Kasumi-1 (cell line): ENCODE measurements at regions not wholly inside any gene's neighbourhood (a gene's known extent, or its start where the extent isn't known, plus 50 kb on each side); places are given as distances from the start of the nearest gene placed in this dataset.

Source experiments
- DNase-seq, 2 experiments: peaks; one replicate each; lab custom pipeline; 2025; lab: John Stamatoyannopoulos, UW

DNA sequence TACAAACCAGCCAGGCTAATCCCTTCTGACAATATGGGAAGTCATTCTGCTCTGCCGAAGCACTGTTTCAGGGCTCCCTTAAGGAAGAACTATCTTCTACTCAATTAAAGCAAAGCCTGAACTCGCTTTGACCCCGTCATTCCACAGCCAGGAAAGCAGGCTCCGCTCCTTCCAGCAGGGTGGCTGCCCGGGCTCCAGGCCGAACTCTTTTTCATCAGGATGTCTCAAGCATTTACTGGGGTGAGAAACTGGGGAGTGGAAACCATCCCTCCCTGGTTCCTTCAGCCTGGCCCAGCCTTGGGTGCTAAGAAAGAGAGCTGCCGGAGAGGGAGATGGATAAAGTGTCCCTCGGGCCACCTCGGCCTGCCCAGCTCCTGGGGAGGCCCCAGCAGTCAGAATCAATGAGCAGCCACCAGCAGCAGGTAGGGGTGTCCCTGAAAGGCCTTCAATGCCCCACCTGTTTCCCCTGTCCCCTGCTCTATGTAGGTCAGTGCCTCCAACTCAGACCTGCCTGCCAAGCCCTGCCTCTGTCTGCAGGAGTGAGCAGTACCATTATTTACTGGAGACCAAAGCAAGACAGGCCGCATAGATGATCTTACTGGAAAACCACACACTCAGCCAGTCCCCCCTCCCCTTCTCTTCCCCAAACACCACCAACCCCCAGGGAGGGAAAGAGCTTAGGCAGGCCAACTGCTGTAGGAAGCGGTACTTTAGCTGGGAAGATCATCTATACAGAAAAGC lies 225.6 kb upstream of the TLE3 start:
- no peak for DNase-seq

- DNase-seq, result no peak
Measured at GRCh38 chr15:70322051-70322668, 224.4 kb upstream of the TLE3 start.

- no peak for DNase-seq
Measured at GRCh38 chr15:70321172-70321819, 223.6 kb upstream of the TLE3 start.

DNA sequence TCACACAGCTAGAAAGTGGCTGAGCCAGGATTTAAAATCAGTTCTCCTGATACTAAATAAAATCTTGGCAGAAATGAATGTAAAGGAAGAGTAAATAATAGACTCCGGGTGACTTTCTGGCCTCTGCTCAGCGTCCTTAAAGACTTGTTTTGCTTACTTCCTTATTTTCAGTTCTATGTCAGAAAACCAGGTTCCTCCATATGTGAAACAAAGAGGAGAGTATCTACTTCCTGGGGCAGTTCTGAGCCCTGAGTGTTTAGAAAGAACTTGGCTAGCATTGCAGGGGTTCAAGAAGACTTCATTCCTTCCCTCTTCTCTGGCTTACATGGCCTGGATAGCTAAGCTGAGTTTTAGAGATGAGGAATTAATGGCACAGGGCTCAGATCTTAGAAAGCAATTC lies 222.8 kb upstream of the TLE3 start:
- DNase-seq, result peak; percentile 54

DNA sequence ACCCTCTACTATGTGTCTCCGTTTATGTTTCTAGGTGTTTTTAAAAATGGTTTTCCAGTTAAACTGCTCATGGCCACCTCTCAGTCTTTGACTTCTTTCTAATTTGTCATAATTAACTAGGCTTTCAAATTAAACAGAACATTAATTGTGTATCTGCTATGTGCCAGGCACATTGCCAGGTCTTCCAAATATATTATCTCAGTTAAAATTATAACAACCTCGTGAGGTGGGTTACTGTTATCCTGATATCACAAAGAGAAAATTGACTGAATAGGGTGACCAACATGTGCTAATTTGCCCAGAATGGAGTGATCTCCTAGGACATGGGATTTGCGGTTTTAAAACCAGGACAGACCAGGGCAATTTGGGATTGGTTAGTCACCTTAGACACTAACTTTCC lies 222.4 kb upstream of the TLE3 start:
- DNase-seq, result no peak

GRCh38 chr15:70319466-70319865 lies 221.7 kb upstream of the TLE3 start:
- no peak for DNase-seq

DNA sequence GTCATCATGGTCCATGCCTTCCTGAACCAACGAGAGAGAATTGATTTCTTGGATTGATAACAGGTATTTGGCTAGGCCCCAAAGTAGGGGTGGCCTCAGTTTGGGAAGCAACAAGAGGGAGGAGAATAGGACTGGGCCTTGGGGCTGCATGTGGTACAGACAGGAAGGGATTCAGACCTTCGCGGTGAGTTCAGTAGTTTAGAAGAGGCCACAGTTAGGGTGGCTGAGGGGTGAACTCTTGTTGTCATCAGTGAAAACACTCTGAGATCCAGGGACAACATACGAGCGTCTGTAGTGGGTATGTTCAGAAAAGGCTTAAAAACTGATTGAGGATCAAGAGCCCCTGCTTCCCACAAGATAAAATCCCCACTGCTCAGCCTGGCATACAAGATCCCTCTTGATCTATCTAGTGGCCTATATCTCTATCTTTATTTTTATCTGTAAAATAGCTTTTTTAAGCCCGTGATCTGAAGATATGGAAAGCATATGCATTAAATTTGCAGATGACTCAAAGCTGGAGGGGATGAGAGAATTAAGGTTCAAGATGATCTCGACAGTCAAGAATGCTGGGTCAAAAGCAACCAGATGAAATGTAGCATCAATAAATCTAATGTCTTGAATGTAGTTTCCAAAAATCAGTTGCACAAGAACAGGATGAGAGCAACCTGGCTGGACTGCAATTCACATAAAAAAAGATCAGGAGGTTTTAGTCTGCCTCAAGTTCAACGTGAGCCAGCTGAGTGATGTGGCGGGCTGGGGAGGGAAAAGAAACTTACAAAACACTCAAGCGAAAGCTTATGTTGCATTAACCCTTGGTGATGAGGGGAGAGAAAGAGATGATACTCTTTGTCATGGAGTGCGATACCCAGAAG lies 221.1 kb upstream of the TLE3 start:
- no peak for DNase-seq

- no peak for DNase-seq
Measured at GRCh38 chr15:70316059-70316600, 218.4 kb upstream of the TLE3 start.

GRCh38 chr15:70315431-70315830 lies 217.7 kb upstream of the TLE3 start:
- DNase-seq, result no peak

- no peak for DNase-seq
Measured at GRCh38 chr15:70314688-70315087, 217.0 kb upstream of the TLE3 start.

DNA sequence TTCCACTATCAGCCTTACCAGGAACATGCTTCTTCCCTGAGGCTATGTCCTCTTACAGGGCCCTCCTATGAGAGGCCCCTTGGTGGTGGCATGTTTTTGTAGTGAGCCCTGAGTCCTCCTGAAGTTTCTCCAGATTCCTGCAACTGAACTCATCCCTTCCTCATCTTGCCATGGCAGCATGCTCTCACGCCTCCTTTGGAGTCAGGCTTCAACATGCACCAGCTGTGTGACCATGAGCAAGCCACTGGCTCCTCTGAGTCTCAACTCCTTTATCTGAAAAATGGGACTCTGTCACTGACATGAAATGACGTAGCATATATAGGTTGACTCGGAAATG lies 216.3 kb upstream of the TLE3 start:
- DNase-seq, result no peak

GRCh38 chr15:70313099-70314017 lies 215.6 kb upstream of the TLE3 start:
- no peak for DNase-seq

DNA sequence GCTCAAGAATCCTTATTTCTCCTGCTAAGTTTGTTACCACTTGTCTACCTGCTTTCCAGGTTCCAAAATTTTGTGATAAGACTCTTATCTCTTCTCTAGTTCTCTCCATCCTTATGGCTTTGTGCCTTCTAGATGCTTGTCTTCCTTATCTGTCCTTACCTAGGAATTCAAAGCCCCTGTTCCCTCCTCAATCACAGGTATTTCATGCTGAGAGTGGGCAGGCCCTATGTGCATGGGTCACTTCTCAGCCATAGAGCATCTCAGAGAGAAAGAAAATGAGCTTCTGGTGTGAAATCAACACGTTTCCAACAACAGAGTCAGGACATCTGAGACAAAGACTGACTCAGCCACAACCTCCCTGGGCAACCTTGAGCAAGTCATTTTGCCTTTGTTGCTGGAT lies 214.1 kb upstream of the TLE3 start:
- no peak for DNase-seq

DNA sequence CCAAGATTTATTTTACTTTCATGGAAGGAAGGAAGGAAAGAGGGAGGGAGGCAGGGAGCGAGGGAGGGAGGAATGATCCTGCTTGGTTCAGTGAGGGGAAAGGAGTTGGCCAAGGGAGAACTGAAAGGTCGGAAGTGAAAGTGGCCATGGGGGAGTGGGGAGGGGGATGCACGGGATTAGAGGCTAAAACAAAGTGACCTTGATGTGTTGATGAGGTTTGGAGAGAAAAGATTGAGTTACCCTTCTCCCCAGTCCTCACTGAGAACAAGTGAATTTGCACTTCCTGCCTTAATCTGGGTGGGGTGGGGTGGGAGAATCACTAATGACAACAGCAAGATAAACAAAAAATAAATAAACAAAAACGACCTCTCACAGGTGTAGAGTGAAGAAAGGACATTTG lies 212.0 kb upstream of the TLE3 start:
- no peak for DNase-seq

- DNase-seq, result no peak
Measured at GRCh38 chr15:70308735-70309434, 211.2 kb upstream of the TLE3 start.

GRCh38 chr15:70308011-70308734 lies 210.5 kb upstream of the TLE3 start:
- no peak for DNase-seq

DNA sequence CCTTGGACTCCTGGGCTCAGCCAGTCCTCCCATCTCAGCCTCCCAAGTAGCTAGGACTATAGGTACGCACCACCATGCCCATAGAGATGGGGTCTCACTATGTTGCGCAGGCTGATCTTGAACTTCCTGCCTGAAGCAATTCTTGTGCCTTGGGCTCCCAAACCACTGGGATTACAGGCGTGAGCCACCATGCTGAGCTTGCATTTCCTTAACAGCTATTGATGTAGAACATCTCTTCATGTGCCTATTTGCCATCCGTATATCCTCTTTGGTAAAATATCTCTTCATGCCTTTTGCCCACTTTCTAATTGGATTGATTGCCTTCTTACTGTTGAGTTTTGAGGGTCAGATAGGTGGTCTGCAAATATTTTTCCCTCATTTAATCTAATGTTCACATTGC lies 208.9 kb upstream of the TLE3 start:
- no peak for DNase-seq

- no peak for DNase-seq
Measured at GRCh38 chr15:70306081-70306480, 208.4 kb upstream of the TLE3 start.

DNA sequence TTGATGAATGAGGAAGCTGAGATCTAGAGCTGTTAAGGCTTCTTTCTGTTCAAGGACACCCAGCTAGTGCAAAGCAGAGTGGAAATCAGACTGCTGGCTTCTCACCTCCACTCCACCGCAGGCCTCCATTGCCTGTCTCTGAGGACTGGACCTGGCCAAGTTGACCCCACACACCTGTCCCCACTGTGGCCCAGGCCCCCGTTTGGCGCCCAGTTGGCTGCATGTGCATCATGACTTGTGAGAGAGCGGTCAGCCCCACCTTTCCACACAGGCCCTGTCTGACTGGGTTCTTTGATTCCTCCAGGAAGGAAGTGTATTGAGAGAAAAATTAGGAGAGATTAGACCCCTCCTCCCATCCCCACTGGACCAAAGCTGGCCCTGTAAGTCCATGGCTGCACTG lies 206.3 kb upstream of the TLE3 start:
- no peak for DNase-seq

- no peak for DNase-seq
Measured at GRCh38 chr15:70302360-70302759, 204.6 kb upstream of the TLE3 start.
